ENCODE measurements at regions not wholly inside any gene's neighbourhood (a gene's known extent, or its start where the extent isn't known, plus 50 kb on each side); places are given as distances from the start of the nearest gene placed in this dataset.
A peak's percentile ranks its signal among the peaks of the same experiment; 100 is the strongest.

- Mint-ChIP-seq H3K4me3 (no peak overlapping the region), H3K27ac (peak overlapping the region; percentile 37), H3K27me3 (ENCODE audit: low read depth) (peaks cover 22% of the 10 kb centered on the region), H3K4me1 (ENCODE audit: low read depth) (peaks cover 22% of the 10 kb centered on the region), H3K36me3 (ENCODE audit: low read depth) (peaks cover 4% of the 10 kb centered on the region), H3K9me3 (no peaks in the 10 kb centered on the region)
These were observed 151.3 kb upstream of the PELI1 start for GRCh38 chr2:64295326-64296139.

DNA sequence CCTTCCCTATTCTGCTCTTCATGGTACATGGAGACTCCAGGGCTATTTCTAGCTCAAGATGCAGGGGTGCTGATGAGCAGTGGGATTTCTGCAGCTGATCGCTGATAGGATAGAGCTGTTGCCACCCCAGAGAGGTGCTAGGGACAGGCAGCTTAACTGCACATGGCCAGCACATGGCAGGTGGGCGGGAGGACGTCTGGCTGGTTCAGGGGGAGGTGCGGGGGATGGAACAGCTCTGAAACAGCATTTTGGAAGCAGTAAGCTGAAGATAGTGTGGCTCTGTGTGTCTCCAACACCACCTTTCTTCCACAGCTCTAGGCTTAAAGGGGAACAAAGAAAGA is 151.9 kb upstream of the PELI1 start:
- Mint-ChIP-seq H3K36me3 (ENCODE audit: low read depth) (peaks cover 4% of the 10 kb centered on the region), H3K27ac (no peak overlapping the region), H3K27me3 (ENCODE audit: low read depth) (peaks cover 27% of the 10 kb centered on the region), H3K4me1 (ENCODE audit: low read depth) (peaks cover 22% of the 10 kb centered on the region), H3K4me3 (no peak overlapping the region), H3K9me3 (no peaks in the 10 kb centered on the region)

DNA sequence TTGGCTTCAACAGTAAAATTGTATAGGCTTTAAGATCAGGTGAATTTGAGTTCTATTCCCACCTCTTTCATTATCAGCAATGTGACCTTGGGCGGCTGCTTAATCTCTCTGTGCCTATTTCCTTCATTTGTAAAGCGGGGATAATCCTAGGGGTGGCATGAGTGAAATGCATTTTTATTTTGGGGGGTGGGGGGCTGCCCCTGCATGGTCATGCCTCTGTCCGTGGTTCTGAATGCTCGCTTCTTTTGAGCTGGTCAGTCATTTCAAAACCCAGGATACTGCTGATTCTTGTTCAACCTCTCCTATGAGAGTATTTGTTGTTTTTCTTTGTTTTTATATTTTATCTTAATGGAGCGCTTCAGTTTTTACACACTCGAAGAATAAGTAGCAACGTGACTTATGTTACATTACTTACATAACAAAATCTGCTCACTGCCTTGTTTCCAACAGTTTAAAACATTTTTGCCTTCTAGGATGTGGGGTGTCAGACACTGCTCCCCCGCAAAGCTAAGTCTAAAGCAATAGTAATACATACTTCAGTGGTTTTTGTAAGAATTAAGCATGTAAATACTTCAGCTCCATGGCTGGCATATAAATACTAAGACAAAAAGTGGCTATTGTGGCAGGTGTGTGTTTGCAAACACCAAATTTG is 152.6 kb upstream of the PELI1 start:
- H3K36me3 Mint-ChIP-seq (ENCODE audit: low read depth): peaks cover 4% of the 10 kb centered on the region
- H3K4me1 Mint-ChIP-seq (ENCODE audit: low read depth): peaks cover 22% of the 10 kb centered on the region
- no peaks in the 10 kb centered on the region for H3K9me3 Mint-ChIP-seq
- H3K27me3 Mint-ChIP-seq (ENCODE audit: low read depth): peaks cover 31% of the 10 kb centered on the region
- no peak overlapping the region for H3K4me3 Mint-ChIP-seq
- H3K27ac Mint-ChIP-seq: no peak overlapping the region

- peaks cover 4% of the 10 kb centered on the region for H3K36me3 Mint-ChIP-seq (ENCODE audit: low read depth)
These were observed 153.9 kb upstream of the PELI1 start for GRCh38 chr2:64298161-64298560.

GRCh38 chr2:64300066-64300465 is 153.9 kb upstream of the LGALSL start:
- Mint-ChIP-seq H3K4me1 (ENCODE audit: low read depth) (peaks cover 22% of the 10 kb centered on the region), H3K9me3 (no peaks in the 10 kb centered on the region), H3K4me3 (no peak overlapping the region), H3K27me3 (ENCODE audit: low read depth) (peaks cover 36% of the 10 kb centered on the region), H3K36me3 (ENCODE audit: low read depth) (peaks cover 4% of the 10 kb centered on the region), H3K27ac (no peak overlapping the region)

More at GRCh38 chr2:64298161-64298560, 153.9 kb upstream of the PELI1 start:
- peak overlapping the region; percentile 28 for H3K27ac Mint-ChIP-seq
- peak overlapping the region; percentile 18 for H3K4me3 Mint-ChIP-seq
- H3K9me3 Mint-ChIP-seq: no peaks in the 10 kb centered on the region
- peaks cover 35% of the 10 kb centered on the region for H3K27me3 Mint-ChIP-seq (ENCODE audit: low read depth)
- H3K4me1 Mint-ChIP-seq (ENCODE audit: low read depth): peaks cover 22% of the 10 kb centered on the region

- Mint-ChIP-seq H3K9me3 (peaks cover 5% of the 10 kb centered on the region), H3K4me1 (ENCODE audit: low read depth) (peaks cover 3% of the 10 kb centered on the region), H3K27me3 (ENCODE audit: low read depth) (peaks cover 45% of the 10 kb centered on the region), H3K27ac (no peak overlapping the region), H3K4me3 (no peak overlapping the region), H3K36me3 (ENCODE audit: low read depth) (peaks cover 2% of the 10 kb centered on the region)
These were observed 150.7 kb upstream of the LGALSL start for GRCh38 chr2:64303250-64303649.

DNA sequence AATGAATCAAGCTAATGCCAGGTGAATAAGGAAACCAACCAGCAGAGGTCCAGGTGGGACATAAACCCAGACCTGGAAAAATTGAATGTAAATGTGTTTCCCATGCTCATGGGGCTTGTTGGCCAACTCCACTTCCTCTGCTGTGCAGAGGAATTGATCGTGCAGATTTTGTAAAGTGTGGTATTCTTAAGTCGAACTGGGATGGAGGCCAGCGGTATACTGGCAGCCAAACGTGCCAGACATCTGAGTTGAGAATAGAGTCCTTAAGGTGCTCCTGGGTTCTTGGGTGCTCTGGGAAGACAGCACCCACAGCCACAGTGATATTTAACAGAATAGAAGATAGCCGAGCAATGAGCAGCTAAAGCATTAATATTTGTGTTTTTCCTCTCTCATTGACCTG is 146.5 kb upstream of the LGALSL start:
- H3K27me3 Mint-ChIP-seq (ENCODE audit: low read depth): peaks cover 18% of the 10 kb centered on the region

GRCh38 chr2:64311191-64311910 is 142.6 kb upstream of the LGALSL start:
- Mint-ChIP-seq H3K36me3 (ENCODE audit: low read depth) (no peaks in the 10 kb centered on the region), H3K9me3 (no peaks in the 10 kb centered on the region), H3K4me1 (ENCODE audit: low read depth) (no peaks in the 10 kb centered on the region), H3K27me3 (ENCODE audit: low read depth) (peaks cover 29% of the 10 kb centered on the region), H3K27ac (no peak overlapping the region), H3K4me3 (no peak overlapping the region)

More for the DNA sequence above, 146.5 kb upstream of the LGALSL start:
- Mint-ChIP-seq H3K9me3 (peaks cover 5% of the 10 kb centered on the region), H3K4me1 (ENCODE audit: low read depth) (no peaks in the 10 kb centered on the region), H3K4me3 (no peak overlapping the region), H3K36me3 (ENCODE audit: low read depth) (no peaks in the 10 kb centered on the region), H3K27ac (no peak overlapping the region)

- Mint-ChIP-seq H3K27me3 (ENCODE audit: low read depth) (peaks cover 27% of the 10 kb centered on the region), H3K4me3 (no peak overlapping the region), H3K9me3 (no peaks in the 10 kb centered on the region), H3K36me3 (ENCODE audit: low read depth) (no peaks in the 10 kb centered on the region), H3K27ac (no peak overlapping the region), H3K4me1 (ENCODE audit: low read depth) (no peaks in the 10 kb centered on the region)
These were observed 141.9 kb upstream of the LGALSL start for GRCh38 chr2:64311948-64312621.

DNA sequence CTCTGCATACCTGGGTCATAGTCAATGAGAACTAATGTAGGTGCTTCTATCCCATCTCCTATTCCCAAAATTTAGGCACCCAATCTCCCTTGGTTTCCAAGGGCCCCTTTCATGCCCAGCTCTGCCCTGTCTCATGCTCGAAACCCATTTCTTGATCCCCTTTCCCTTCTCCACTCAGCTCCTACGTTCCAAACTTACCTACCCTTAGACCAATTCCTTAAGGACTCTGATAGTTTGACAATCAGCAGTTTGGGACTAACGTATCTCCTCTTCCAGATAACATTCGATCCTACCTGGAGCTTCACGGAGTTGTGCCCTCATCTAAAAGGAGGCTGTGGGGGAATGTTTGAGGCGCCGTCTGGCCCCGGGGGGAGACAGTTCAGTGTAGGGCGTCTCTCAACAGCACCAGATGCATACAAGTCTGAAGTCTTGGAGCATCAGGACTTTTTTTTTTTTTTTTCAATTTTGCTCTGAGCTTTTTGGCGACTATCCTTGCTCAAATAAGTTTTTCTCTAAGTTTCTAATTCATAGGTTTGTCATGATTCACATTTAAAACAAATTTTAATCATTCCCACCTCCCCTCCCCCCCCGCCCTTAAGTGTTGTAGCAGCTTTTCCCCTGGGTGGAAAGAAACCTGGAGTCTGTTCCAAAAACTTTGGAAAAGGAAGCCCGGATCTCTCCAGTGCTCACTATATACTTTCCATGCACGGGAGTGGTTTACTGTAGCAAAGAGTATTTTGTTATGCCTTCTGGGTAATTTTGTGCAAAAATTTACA is 141.2 kb upstream of the LGALSL start:
- H3K27ac Mint-ChIP-seq: no peak overlapping the region
- H3K9me3 Mint-ChIP-seq: no peaks in the 10 kb centered on the region
- H3K4me1 Mint-ChIP-seq (ENCODE audit: low read depth): no peaks in the 10 kb centered on the region
- no peaks in the 10 kb centered on the region for H3K36me3 Mint-ChIP-seq (ENCODE audit: low read depth)
- no peak overlapping the region for H3K4me3 Mint-ChIP-seq
- peaks cover 26% of the 10 kb centered on the region for H3K27me3 Mint-ChIP-seq (ENCODE audit: low read depth)

GRCh38 chr2:64313398-64313723 is 140.6 kb upstream of the LGALSL start:
- Mint-ChIP-seq H3K4me3 (no peak overlapping the region), H3K27me3 (ENCODE audit: low read depth) (peaks cover 24% of the 10 kb centered on the region), H3K27ac (no peak overlapping the region), H3K4me1 (ENCODE audit: low read depth) (no peaks in the 10 kb centered on the region), H3K9me3 (no peaks in the 10 kb centered on the region), H3K36me3 (ENCODE audit: low read depth) (no peaks in the 10 kb centered on the region)

GRCh38 chr2:64315291-64315960 is 138.5 kb upstream of the LGALSL start:
- H3K4me3 Mint-ChIP-seq: no peak overlapping the region
- H3K4me1 Mint-ChIP-seq (ENCODE audit: low read depth): no peaks in the 10 kb centered on the region
- no peak overlapping the region for H3K27ac Mint-ChIP-seq
- peaks cover 2% of the 10 kb centered on the region for H3K36me3 Mint-ChIP-seq (ENCODE audit: low read depth)
- no peaks in the 10 kb centered on the region for H3K9me3 Mint-ChIP-seq
- peaks cover 35% of the 10 kb centered on the region for H3K27me3 Mint-ChIP-seq (ENCODE audit: low read depth)

DNA sequence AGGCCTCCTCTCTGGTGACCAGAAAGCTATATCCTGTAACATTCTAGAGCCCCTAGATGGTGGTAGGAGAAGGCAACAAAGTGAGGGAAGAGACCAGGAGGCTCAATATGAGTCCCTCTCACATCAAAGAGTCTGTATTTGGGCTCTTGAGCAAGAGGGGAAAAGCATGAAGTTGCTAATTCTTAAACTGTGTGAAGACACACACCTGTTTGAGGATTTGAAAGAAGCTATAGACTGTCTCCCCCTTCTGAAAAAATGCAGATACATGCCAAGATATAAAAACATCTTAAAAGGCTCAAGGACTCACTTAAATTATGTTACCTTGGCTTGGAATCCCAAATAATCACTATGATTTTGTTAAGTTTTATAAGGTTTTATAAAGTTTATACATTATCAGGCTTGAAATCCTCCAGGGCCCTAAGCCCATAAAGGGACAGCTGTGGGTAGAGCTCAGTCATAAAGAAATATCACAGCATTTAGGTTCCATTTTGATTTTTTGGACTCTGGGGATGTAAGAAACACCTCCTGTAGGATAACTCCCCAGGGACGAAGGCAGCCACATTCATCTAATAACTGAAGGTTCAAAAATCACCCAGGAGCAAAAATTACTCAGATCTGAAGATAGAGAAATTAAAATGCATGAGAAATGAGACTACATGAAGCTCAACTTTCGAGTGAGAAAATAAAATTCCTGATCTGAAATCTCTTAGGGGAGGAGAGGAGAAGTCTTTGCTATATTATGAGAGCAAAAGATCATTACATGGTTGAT is 136.1 kb upstream of the LGALSL start:
- Mint-ChIP-seq H3K4me3 (no peak overlapping the region), H3K27me3 (ENCODE audit: low read depth) (peaks cover 53% of the 10 kb centered on the region), H3K4me1 (ENCODE audit: low read depth) (no peaks in the 10 kb centered on the region), H3K36me3 (ENCODE audit: low read depth) (peaks cover 5% of the 10 kb centered on the region), H3K9me3 (no peaks in the 10 kb centered on the region), H3K27ac (no peak overlapping the region)
